ENCODE measurements at regions not wholly inside any gene's neighbourhood (a gene's known extent, or its start where the extent isn't known, plus 50 kb on each side); places are given as distances from the start of the nearest gene placed in this dataset.
"Not testable (repeated sequence)": the region's sequence is repeated elsewhere in the genome, so short reads cannot be mapped to it uniquely, and the experiment has no call there.

DNA sequence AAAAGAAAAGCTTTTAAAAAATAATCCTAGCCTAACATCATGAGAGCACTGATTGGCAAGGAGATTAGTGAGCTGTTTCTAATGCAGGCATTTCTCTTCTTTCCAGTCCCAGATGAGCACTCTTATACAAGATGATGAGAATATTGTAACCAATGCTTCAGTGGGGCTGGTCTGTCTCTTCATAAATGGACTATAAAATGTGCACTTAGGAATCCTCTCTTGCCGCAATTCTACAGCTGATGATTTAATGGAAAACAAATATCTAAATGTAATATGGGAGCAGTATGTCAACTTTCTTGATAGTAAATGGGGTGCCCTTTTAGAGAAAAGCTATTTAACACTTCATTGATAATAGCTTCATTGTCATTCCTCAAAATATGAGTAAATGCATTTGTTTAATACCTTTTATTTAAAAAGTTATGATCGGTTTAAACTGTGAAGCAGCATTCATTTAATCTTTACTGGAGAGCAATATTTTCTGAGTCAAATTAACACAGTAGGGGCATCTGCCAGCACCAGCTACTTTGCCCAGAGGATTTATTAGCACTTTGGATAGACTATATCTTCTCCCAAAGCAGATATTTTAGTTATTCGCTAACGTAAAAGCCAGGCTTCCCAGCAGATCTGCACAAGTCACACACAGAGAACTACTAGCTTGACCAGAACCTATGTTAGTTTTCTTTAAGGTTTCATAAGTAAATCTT lies 985.9 kb downstream of the DIPK2A start:
- no peak for DNase-seq

DNA sequence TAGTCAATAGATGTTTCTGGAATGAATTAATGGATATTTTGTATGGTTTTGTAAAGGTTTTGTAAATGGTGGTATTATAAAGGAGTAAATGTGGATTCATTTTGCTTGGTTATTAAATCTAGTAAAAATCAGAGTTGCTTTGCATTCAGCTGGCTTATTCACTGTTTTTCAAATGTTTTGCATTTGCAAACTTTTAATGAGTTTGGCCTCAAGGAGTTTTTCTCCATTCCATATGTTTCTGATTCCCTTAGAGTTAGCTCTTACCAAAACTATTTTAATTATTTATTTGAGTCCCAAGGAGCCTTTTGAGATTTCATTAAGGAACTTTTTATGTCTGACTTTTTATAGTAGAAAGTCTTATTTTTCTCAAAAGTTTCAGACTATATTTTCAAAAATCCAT lies 992.2 kb downstream of the DIPK2A start:
- no peak for DNase-seq

DNA sequence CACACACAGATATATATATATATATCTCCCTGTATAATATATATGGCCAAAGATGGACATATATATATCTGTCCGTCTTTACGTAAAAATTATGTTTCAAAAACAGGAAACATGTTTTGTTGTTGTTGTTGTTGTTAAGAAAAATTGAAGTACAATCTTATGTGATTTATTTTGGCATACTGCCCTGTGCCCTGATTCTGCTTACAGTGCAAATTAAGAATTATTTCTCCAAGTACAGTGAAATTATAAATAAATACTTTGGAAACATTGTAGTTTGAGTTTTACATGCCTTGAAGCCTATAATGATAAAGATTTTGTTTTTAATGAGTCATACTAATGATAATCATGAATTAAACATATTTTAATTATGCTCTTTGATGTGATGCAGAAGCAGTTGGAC lies 994.9 kb downstream of the DIPK2A start:
- no peak for DNase-seq

DNA sequence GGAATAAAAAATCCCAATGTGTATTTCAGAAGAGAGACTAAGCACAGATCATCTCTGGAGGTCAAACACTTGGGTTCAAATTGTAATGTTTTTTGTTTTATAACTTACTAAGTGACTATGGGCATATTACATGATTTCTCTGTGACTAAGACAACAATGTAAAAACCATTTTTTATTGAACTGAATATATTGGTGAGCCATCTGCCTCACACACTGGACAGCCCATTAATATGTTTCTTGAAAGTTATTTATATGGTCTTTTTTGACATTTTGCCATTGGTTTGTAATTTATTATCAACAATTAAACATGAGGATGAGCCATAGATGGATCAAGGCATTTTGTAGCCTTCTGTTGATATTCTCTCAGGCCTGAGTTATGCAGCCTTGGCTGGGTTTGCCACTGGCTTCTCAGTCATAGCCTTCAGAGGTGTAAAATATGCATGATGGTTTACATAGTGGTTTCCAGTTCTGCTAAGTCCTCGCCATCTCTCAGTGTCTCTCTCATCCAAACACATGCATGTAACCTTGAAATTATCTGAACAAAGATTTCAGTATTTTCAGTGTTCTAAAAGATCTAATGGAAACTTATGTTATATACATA lies 997.2 kb downstream of the DIPK2A start:
- DNase-seq: no peak

DNA sequence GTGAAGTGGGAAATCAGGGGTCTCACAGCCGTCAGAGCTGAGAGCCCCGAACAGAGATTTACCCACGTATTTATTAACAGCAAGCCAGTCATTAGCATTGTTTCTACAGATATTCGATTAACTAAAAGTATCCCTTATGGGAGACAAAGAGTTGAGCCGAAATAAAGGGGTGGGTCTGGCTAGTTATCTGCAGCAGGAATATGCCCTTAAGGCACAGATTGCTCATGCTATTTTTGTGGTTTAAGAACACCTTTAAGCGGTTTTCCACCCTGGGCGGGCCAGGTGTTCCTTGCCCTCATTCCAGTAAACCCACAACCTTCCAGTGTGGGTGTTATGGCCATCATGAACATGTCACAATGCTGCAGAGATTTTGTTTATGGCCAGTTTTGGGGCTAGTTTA lies 1012.9 kb downstream of the DIPK2A start:
- DNase-seq: not testable (repeated sequence)

DNA sequence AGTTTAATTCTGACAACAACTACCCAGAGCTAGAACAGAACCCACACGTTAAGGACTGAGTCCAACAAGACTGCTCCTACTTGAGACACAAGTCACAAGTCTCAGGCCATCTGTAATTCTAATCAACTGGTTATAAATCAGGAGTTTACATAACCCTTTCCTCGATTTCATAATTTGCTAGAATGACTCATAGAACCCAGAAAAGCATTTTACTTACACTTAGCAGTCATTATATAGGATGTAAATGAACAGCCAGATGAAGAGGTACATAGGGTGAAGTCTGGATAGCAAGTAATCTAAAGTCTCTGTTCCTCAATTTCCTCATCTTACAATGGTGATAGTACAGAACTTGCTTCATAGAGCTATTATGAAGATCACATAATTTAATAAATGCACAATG lies 1018.2 kb downstream of the DIPK2A start:
- no peak for DNase-seq

DNA sequence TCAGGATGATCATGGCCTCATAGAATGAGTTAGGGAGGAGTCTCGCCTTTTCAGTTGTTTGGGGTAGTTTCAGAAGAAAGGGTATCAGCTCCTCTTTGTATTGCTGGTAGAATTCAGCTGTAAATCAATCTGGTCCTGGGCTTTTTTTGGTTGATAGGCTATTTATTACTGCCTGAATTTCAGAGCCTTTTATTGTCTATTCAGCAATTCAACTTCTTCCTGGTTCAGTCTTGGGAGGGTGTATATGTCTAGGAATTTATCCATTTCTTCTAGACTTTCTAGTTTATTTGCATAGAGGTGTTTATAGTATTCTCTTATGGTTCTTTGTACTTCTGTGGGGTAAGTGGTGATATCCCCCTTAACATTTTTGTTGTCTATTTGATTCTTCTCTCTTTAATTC lies 1024.2 kb downstream of the DIPK2A start:
- no peak for DNase-seq

DNA sequence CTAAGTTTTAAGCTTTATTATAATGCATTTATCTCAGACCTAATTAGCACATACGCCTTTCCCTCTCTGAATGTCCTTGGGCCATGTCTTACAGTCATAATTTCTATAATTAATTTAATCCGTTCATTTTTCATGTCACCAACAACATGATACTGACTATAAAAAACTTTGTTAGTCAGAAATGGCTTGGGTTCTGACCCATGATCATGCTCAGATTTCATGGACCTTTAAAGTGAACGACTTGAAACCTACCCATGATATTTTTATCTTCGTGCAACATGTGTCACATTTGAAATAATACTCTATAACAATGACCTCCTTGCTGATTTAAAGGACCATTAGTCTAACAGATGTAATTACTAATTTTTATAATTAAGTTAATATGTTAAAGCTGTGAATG lies 1033.8 kb downstream of the DIPK2A start:
- DNase-seq: no peak

DNA sequence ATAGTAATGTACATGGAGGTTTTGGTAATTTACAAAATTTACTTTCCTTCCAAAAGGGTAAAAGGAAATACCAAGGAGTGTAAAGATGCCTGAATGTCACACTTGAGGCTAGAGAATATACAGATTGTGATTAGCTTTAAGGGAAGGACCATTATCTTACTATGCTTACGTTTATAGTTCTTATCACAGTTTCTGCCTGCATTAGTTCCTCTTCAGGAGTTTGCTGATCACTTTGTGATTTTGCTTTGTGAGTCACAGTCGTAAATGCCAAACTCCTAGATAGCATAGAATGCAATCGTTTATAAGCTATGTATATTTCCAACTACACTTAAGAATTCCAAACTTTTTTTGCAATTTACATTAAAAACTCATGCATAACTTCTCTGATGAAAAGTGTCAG lies 1034.6 kb downstream of the DIPK2A start:
- no peak for DNase-seq

DNA sequence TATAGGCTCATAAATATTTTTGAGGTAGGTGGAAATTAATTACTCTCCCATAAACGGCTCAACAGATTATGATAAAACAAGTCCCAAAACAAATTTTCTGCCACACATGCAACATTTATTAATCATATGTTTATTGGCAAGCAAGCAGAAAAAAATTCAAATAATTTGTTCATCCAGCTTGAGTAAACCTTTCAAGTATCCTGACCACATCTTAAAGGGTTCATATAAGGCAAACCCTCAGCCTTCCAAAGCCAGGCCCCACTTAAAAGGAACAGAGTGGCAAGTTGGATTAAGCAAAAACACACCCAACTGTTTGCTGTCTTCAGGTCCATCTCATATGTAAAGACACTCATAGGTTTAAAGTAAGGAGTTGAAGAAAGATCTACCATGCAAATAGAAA lies 1042.3 kb downstream of the DIPK2A start:
- no peak for DNase-seq

DNA sequence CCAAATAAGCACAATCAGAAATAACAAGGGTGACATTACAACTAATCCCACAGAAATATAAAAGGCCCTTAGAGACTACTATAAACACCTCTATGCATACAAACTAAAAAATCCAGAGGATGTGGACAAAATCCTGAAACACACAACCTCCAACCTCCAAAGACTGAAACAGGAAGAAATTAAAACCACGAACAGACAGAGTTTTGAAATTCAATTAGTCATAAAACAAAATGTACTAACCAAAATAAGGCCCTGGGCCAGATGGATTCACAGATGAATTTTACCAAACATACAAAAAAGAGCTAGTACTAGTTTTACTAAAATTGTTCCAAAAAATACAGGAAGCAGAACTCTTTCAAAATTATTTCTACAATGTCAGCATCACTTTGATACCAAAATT lies 1043.6 kb downstream of the DIPK2A start:
- no peak for DNase-seq

DNA sequence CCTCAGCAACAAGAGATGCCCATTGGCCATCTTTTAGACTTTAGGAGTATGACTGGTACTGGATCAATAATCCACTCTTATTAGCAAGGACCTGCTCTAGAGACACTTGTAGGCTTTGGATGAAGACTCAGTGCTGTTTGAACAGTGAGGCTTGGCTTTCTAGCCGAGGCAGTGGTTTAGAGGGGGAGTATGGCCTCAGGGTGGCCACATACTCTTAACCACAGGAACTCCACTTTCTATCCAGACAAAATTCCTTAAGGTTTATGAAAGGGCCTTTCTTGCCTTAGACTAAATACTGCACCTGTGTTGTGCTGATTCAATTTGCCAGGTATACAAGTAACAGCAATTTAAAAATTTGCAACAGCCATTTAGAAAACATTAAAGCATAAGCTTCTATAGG lies 1046.3 kb downstream of the DIPK2A start:
- DNase-seq: no peak

DNA sequence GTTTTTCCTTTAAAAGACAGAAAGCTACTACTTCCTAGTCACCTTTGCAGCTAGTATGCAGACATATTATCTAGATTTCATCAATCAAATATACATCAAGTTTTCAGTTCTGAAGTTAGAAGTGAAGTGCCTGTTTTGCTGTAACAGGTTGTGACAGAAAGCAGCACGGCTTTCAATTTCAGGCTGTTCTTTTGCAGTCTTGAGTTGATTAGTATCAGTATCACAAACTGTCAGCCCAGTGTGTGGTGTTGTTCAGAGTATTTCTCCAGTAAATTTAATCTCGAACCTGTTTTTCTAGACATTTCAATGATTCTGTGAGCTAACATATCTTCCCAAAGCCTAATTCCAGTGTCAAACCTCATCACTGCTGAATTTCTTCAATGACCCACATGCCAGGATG lies 1050.8 kb downstream of the DIPK2A start:
- no peak for DNase-seq

DNA sequence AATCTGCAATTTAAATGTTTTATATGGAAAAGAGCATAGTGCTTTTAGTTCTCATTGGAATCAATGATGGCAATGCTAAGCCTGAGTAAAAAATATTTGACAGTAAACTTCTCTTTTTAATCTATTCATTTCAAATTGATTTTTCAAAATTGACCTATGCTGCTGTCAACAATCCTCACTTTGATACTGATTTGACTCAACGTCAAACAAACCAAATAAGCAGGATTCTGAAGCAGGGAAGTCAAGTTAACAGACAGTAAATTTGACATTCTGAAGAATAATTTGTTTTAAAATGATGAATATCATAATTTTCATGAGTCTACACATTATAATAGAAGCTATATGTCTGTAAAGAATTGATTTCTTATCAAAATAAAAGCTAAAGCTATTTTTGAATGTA lies 1053.1 kb downstream of the DIPK2A start:
- DNase-seq: no peak

DNA sequence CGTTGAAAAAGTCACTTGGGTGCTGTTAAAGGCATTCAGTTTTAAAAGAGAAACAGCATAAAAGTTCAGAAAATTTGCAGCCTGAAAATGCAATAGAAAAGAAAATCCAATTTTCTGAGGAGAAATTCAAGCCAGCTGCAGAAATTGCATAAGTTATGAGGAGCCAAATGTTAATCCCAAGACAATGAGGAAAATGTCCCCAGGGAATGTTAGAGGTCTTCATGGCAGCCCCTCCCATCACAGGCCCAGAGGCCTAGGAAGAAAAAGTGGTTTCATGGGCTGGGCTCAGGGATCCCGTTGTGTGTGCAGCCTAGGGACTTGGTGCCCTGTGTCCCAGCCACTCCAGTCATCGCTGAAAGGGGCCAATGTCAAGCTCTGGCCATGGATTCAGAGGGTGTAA lies 1055.6 kb downstream of the DIPK2A start:
- DNase-seq: not testable (repeated sequence)

DNA sequence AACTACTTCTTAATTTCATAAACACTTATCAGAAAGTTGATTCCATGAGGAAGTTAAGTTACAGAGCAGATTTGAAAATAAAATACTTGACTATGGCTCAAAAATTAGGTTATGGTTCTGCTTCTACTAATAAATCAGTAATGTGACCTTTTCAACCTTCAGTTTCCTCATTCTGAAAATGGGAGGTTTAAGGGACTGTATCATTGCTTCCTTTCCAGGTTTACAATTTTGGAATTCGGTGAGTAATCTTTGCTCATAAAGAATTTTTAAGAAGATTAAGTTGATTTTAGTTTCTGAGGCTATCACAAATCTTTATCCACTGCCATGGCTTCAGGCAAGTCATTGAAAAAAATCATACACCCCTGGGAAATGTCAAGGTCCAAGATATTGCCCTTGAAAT lies 1061.2 kb downstream of the DIPK2A start:
- no peak for DNase-seq

DNA sequence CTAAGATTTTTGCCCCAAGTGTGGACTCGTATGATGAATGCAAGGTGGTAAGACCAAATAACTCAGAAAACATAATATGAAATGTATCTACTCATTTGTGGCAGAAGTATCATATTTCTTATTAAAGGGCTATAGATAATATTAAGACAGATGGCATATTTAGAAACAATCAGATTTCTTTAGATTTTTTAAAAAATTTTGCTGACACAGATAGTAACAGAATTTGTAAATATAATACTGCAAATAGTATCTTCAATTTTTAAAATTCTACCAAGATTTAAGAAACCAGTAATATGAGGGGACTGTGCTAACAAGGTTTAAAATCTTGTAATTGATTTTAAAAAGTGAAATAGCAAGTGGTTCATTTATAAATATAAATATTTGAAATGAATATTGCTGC lies 1064.1 kb downstream of the DIPK2A start:
- no peak for DNase-seq

DNA sequence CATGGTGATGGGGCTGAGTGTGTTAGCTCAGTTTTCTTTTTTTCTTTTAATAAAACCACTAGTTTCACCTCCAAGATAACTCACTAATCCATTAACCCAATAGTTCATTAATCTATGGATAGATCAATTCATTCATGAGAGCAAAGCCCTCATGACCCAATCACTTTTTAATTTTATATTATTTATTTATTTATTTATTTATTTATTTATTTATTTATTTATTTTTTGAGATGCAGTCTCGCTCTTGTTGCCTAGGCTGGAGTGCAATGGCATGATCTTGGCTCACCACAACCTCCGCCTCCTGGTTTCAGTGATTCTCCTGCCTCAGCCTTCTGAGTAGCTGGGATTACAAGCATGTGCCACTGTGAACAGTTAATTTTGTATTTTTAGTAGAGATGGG lies 1082.4 kb downstream of the DIPK2A start:
- DNase-seq: not testable (repeated sequence)

DNA sequence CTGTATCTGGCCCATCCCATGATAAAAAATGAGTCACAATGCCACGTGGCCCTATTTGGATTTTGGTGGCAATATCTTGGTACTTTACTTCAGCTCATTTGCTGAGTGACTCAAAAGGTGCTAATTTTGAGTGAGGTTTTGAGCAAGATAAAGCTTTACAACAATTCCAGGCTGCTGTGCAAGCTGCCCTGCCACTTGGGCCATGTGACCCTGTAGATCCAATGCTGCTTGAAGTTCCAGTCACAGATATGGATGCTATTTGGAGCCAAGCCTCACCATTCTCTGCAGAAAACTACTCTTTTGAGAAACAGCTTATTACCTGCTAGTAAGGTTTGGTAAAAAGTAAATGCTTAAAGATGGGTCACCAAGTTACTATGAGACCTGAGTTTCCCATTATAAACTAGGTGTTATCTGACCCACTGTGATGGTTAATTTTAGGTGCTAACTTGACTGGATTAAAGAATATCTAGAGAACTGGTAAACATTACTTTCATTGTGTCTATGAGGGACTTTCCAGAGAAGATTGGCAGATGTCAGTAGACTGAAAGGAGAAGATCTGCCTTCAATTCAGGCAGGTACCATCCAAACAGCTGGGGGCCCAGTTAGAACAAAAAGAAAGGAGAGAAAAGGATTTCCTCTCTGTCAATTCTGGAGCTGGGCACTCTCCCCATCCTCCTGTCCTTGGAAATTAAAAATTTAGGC lies 1083.9 kb downstream of the DIPK2A start:
- no peak for DNase-seq

DNA sequence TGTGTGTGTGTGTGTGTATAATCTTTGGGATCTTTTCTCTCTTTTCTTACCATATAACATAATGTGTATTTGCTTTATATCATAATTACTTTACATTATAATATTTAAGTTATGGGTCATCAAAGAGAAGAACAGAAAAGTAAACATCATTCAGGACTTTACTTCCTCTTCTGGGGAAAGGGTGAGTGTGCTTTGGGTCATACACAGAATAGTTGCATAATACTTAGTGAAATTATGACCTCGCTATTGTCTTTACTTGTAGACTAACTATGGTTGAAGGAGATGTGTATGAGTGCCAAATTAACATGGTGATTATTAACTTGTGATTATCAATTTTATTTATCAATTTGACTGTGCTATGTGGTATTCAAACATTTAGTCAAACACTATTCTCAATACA lies 1086.9 kb downstream of the DIPK2A start:
- no peak for DNase-seq

DNA sequence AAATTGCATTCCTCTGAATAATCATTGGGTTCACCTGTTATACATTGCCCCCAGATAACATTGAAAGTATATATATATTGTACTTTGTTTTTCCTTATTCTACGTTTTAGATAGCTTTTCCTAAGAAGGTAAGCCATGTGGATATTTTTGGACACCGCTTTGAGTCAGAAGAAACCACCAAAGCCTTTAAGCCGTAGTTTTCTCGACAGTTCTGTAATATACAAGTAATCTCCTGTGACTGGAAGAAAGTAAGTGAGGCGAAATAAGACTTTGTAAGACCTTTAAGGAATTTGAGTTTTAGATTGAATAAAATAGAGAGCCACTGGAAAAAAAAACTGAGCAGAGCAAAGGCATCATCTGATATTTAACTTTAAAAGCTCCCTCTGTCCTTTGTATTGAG lies 1092.0 kb downstream of the DIPK2A start:
- DNase-seq: no peak

DNA sequence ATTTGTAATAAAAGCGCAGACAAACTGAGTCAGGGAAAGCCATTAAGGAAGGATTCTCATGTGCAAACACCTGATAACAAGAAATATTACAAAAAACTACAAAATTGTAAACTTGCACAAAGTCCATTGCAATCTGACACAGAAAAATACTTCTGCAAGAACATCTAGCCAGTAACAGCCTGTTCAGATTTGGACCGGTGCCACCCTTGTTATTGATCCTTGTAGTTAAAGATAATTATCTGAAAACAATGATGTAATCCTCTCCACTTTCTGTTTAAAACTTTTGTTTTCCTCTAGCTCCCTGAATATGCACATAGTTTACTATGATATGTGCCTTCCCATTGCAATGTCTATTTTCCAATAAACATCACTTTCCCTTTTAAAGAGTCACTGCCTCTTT lies 1090.2 kb downstream of the PLOD2 start:
- no peak for DNase-seq

DNA sequence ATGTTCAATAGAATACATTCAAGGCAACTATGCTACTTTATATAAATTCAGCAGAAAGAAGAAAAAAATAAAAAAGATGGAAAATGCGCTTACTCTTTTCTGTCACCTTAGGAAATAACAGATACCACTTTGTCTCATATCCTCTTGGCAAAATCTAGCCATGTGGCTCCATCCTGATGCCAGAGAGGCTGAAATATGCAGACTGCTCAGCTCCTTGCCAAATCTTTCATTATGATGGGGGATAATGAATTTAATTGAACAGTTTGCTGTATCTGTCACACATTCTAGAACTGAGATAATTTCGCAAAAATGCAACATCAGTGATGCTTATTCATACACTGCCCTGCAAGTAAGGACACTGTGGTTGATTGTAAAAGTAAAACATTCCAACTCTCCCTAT lies 1081.5 kb downstream of the PLOD2 start:
- DNase-seq: no peak

DNA sequence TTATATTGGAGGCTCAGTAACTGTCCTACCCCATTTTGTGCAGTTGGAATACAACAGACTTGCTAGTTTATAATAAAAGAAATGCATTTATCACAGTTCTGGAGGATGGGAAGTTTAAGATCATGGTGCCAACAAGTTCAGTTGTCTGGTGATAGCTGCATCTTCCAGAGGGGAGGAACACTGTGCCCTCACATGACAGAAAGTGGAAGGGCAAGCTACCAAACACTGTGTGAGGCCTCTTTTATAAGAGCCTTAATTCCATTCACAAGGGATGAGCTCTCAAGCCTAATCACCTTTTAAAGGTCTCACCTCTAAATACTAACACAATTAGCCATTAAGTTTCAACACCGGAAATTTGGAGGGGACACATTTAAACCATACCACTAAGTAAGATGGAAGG lies 1073.9 kb downstream of the PLOD2 start:
- no peak for DNase-seq

DNA sequence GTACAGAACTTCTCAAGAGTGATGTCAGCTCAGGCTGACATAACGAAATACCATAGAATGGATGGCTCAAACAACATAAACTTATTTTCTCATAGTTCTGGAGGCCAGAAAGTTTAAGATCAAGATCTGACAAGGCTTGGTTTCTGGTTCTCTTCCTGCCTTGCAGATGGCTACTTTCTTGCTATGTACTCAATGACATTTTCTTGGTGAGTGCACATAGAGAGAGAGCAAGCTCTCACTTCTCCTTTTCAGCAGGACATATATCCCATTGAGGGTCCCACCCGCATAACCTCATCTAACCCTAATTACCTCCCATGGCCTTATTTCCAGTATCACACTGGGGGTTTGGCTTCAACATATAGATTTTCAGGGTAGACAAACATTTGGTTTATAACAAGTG lies 1072.1 kb downstream of the PLOD2 start:
- no peak for DNase-seq

All from activated gamma-delta T cell (primary cell).